ENCODE measurements at regions not wholly inside any gene's neighbourhood (a gene's known extent, or its start where the extent isn't known, plus 50 kb on each side); places are given as distances from the start of the nearest gene placed in this dataset.

DNA sequence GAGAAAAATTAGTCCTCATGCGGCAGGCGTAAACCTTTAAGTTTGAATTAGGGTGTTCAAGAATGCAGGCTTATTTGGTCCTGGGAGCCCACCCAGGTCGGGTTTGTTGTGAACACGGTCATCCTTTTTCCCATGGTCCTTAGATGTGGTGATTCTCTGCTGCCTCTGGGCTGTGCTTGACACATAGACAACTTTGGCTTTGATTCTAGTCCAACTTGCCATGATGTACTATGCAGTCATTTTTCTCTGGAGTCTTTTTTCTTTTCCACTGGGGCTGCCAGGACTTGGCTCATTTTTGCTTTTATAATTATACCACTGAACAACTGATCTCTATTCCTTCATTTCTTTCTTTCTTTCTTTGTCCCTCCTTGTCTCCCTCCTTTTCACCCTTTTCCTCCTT is 218.6 kb downstream of the SREK1 start:
- H3K27me3 ChIP-seq (replicated peaks; ENCODE audit: insufficient read depth, low read depth, low read length, poor library complexity) = no peaks in the 10 kb centered on the region
- no TSS peak for BruUV-seq (replicated peaks)
- H3K4me3 ChIP-seq (ENCODE audit: low read depth, low read length, poor library complexity, severe bottlenecking) = no peak overlapping the region
- no peak for TF ChIP-seq EZH2 (IDR thresholded peaks at IDR 0.05; ENCODE audit: borderline replicate concordance, low read depth, low read length, poor library complexity, severe bottlenecking)
- TF ChIP-seq, protein P1, sequence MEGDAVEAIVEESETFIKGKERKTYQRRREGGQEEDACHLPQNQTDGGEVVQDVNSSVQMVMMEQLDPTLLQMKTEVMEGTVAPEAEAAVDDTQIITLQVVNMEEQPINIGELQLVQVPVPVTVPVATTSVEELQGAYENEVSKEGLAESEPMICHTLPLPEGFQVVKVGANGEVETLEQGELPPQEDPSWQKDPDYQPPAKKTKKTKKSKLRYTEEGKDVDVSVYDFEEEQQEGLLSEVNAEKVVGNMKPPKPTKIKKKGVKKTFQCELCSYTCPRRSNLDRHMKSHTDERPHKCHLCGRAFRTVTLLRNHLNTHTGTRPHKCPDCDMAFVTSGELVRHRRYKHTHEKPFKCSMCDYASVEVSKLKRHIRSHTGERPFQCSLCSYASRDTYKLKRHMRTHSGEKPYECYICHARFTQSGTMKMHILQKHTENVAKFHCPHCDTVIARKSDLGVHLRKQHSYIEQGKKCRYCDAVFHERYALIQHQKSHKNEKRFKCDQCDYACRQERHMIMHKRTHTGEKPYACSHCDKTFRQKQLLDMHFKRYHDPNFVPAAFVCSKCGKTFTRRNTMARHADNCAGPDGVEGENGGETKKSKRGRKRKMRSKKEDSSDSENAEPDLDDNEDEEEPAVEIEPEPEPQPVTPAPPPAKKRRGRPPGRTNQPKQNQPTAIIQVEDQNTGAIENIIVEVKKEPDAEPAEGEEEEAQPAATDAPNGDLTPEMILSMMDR (conservative IDR thresholded peaks at IDR 0.05; ENCODE audit: low read depth, low read length) = no peak
- POLR2A ChIA-PET (ENCODE audit: low non-redundant PET) = no interaction called here
- CTCF ChIA-PET = no interaction called here
- intact Hi-C loops (cut with micrococcal nuclease; ENCODE audit: unreplicated experiment) = no loop called here
- H3K27ac ChIP-seq (ENCODE audit: low read depth, low read length, poor library complexity, severe bottlenecking) = no peak overlapping the region
- no peaks in the 10 kb centered on the region for H3K36me3 ChIP-seq (ENCODE audit: insufficient read depth, low read length, poor library complexity, severe bottlenecking)
- no peaks in the 10 kb centered on the region for H3K9me3 ChIP-seq (ENCODE audit: low read depth, low read length, poor library complexity, severe bottlenecking)
- no peak for DNase-seq (ENCODE audit: low spot score)
- no peaks in the 10 kb centered on the region for H3K4me1 ChIP-seq (ENCODE audit: insufficient read depth, low read length, poor library complexity, severe bottlenecking)

DNA sequence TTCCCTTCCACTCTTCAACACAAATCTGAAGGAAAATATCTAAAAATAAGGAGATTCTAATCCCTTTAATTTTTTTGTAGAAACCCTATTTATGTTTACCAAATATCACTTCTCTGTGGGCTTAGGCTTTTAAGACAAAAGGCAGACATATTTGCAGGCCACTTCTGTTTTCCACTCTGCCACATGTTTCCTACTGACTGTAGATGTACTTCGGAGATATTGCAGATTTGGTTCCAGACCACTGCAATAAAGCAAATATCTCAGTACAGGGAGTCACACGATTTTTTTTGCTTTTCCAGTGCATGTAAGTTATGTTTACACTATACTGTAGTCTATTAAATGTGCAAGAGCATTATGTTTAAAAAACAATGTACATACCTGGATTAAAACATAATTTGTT is 219.0 kb downstream of the SREK1 start:
- no peak overlapping the region for H3K27ac ChIP-seq (ENCODE audit: low read depth, low read length, poor library complexity, severe bottlenecking)
- no peaks in the 10 kb centered on the region for H3K9me3 ChIP-seq (ENCODE audit: low read depth, low read length, poor library complexity, severe bottlenecking)
- H3K27me3 ChIP-seq (replicated peaks; ENCODE audit: insufficient read depth, low read depth, low read length, poor library complexity) = no peaks in the 10 kb centered on the region
- no peaks in the 10 kb centered on the region for H3K36me3 ChIP-seq (ENCODE audit: insufficient read depth, low read length, poor library complexity, severe bottlenecking)
- no TSS peak for BruUV-seq (replicated peaks)
- CTCF ChIA-PET = no interaction called here
- TF ChIP-seq, protein P1 (conservative IDR thresholded peaks at IDR 0.05; ENCODE audit: low read depth, low read length) = no peak
- no peak for DNase-seq (ENCODE audit: low spot score)
- no peaks in the 10 kb centered on the region for H3K4me1 ChIP-seq (ENCODE audit: insufficient read depth, low read length, poor library complexity, severe bottlenecking)
- no peak overlapping the region for H3K4me3 ChIP-seq (ENCODE audit: low read depth, low read length, poor library complexity, severe bottlenecking)
- POLR2A ChIA-PET (ENCODE audit: low non-redundant PET) = no interaction called here
- intact Hi-C loops (cut with micrococcal nuclease; ENCODE audit: unreplicated experiment) = no loop called here

DNA sequence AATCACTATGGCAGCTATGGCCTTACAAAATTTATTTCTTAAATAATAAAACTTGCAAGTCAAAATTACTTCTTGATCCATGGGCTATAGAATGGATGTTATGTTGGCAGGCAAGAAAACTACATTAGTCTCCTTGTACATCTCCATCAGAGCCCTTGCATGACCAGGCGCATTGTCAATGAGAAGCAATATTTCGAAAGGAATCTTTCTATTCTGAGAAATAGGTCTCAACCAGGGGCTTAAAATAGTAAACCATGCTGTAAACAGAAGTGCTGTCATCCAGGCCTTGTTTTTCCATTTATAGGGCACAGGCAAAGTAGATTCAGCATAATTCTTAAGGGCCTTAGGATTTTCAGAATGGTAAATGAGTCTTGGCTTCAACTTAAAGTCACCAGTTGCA is 220.1 kb downstream of the SREK1 start:
- intact Hi-C loops (cut with micrococcal nuclease; ENCODE audit: unreplicated experiment) = no loop called here
- Histone ChIP-seq H3K9me3 (ENCODE audit: low read depth, low read length, poor library complexity, severe bottlenecking) (no peaks in the 10 kb centered on the region), H3K27ac (ENCODE audit: low read depth, low read length, poor library complexity, severe bottlenecking) (no peak overlapping the region), H3K4me1 (ENCODE audit: insufficient read depth, low read length, poor library complexity, severe bottlenecking) (no peaks in the 10 kb centered on the region), H3K36me3 (ENCODE audit: insufficient read depth, low read length, poor library complexity, severe bottlenecking) (no peaks in the 10 kb centered on the region), H3K4me3 (ENCODE audit: low read depth, low read length, poor library complexity, severe bottlenecking) (no peak overlapping the region), H3K27me3 (replicated peaks; ENCODE audit: insufficient read depth, low read depth, low read length, poor library complexity) (no peaks in the 10 kb centered on the region)
- ChIA-PET CTCF (no interaction called here), POLR2A (ENCODE audit: low non-redundant PET) (no interaction called here)
- no peak for DNase-seq (ENCODE audit: low spot score)
- TF ChIP-seq, protein P1 (conservative IDR thresholded peaks at IDR 0.05; ENCODE audit: low read depth, low read length) = no peak
- TF ChIP-seq EZH2 (IDR thresholded peaks at IDR 0.05; ENCODE audit: borderline replicate concordance, low read depth, low read length, poor library complexity, severe bottlenecking) = no peak
- BruUV-seq (replicated peaks) = no TSS peak
